Hematopoietic multipotent progenitor cell treated with erythropoietin and hydrocortisone succinate and interleukin-3 and kit ligand, for 4 days (in vitro differentiated cells): ENCODE measurements at regions not wholly inside any gene's neighbourhood (a gene's known extent, or its start where the extent isn't known, plus 50 kb on each side); places are given as distances from the start of the nearest gene placed in this dataset.
A peak's percentile ranks its signal among the peaks of the same experiment; 100 is the strongest.

Experiments
- DNase-seq: peaks from one replicate; pipeline ENCODE4 v3.0.0-alpha.2; 2015

DNA sequence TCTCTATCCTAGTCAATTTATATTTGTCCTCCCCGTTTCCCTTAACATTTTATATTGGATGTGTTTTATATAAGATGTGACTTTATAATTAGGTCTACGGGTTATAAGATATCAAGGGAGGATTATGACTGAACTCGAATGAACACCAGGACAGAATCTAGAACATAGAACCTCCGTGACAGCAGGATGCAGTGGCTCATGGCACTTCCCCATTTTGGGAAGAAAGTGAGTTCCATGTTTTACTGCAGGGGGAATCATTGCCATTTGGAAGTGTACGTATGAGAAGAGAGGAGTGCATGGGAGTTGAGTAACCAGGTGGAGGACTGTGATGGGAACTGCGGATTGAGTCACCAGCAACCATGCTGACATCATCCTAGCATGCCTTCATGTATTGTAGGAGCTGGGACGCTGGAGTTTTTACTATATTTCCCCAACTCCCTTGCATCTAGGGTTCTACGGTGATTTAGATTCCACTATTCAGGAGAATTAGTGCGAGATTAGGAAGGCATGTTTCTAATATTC lies 56.1 kb upstream of the FOXC1 start:
- DNase-seq: no peak

DNA sequence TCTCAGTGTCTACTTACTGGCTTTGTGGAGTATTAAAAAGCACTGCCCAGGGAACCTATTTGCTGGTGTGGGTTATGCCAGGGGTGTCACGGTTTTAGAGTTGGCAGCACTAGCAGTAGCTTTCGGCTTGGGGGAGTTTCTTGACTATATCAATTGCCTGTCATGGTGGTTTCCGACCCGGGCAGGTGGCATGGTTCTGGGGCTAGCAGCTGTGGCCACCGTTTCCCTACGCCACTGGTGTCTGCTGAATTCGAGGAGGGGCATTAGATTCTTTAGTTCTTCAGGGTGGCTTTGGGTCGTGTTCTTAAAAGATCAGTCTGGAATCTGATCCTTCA lies 55.6 kb upstream of the FOXC1 start:
- no peak for DNase-seq

DNA sequence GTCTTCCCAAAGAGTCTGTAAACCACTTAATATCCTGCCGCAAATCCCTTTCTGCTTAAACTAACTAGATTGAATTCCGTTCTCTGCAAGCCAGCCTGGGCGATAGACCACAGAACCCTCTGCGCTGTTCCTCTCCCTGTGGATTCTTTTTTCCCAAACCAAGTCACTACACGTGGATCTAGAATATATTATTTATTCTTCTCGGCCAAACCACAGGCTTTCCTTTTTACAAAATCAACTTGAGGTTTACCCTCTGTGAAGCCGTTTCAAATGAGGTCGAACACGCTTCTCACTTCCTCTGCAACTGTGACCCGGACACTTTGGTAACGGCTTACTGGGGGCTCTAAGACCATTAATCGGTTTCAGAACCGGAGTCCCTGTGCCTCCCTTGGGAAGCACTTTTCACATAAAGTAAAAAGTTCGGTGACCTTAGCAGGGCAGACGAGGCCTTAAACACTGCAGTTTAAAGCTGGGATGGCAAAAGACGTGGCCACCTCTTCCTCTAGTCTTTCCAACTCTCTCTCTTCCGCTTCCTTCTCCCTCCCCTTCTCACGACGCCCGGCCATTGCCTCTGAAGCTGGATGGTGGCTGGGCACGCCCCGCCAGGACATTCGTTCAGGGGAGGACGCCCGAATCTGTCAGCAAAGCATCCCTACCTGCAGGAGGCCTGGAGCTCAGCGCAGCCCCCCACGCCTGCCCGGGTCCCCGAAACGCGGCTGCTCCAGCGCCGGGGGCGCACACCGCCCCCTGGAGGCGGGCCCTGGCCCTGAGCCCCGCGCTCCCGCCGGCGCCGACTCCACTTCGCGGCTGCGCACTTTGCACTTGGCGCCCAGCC lies 55.0 kb upstream of the FOXC1 start:
- DNase-seq: peak; percentile 65

DNA sequence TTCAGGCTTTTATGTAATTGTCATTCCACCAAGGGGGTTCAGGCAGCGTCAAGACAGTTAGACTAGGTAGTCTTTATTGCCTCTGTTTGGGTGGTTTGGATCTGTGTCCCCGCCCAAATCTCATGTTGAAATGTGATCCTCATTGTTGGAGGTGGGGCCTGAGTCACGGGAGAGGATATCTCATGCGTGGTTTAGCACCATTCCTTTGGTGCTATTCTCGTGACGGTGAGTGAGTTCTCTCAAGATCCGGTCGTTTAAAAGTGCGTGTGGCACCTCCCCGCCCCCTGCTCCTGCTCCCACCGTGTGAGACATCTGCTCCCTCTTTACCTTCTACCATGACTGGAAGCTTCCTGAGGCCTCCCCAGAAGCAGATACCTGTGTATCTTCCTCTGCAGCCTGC lies 51.3 kb upstream of the FOXC1 start:
- DNase-seq: no peak
